ENCODE measurements at regions not wholly inside any gene's neighbourhood (a gene's known extent, or its start where the extent isn't known, plus 50 kb on each side); places are given as distances from the start of the nearest gene placed in this dataset.

- DNase-seq, result no peak
Observed at GRCh38 chr4:157459785-157460184, 239.3 kb downstream of the GRIA2 start.

- no peak for DNase-seq
Observed at GRCh38 chr4:157447195-157447594, 226.7 kb downstream of the GRIA2 start.

- no peak for DNase-seq
Observed at GRCh38 chr4:157444014-157444413, 223.5 kb downstream of the GRIA2 start.

GRCh38 chr4:157443537-157443936 is 223.0 kb downstream of the GRIA2 start:
- no peak for DNase-seq

- DNase-seq, result no peak
Observed at GRCh38 chr4:157425897-157426296, 205.4 kb downstream of the GRIA2 start.

GRCh38 chr4:157423526-157424020 is 203.0 kb downstream of the GRIA2 start:
- DNase-seq, result no peak

GRCh38 chr4:157421365-157421764 is 200.8 kb downstream of the GRIA2 start:
- DNase-seq, result no peak
